Upper lobe of left lung (tissue), 4 donors: ENCODE measurements at regions not wholly inside any gene's neighbourhood (a gene's known extent, or its start where the extent isn't known, plus 50 kb on each side); places are given as distances from the start of the nearest gene placed in this dataset.
"Not testable (repeated sequence)": the region's sequence is repeated elsewhere in the genome, so short reads cannot be mapped to it uniquely, and the experiment has no call there.

Source experiments
- EP300 ChIP-seq, 4 donors: sonication (generic); formaldehyde crosslinking; IDR thresholded peaks; one replicate each; pipeline ENCODE4 v1.5.1; 2017; ENCODE audit warnings: antibody characterized with exemption in 4 of 4, control low read depth in 2 of 4
- POLR2A ChIP-seq, 4 donors: fragments of 450-650 bp; IDR thresholded peaks; one replicate each; pipeline ENCODE4 v1.5.1; 2016 to 2017; ENCODE audit warnings: antibody characterized with exemption in 4 of 4, mild to moderate bottlenecking in 2 of 4
- TF ChIP-seq, protein P1 (sequence below), 6 experiments: fragments of 450-650 bp in 4 of 6; fragments of 200-600 bp in 2 of 6; sonication (generic) in 2 of 6; IDR thresholded peaks; one replicate each; pipeline ENCODE4 v1.5.1; 2016 to 2019; ENCODE audit warnings: antibody characterized with exemption in 6 of 6

DNA sequence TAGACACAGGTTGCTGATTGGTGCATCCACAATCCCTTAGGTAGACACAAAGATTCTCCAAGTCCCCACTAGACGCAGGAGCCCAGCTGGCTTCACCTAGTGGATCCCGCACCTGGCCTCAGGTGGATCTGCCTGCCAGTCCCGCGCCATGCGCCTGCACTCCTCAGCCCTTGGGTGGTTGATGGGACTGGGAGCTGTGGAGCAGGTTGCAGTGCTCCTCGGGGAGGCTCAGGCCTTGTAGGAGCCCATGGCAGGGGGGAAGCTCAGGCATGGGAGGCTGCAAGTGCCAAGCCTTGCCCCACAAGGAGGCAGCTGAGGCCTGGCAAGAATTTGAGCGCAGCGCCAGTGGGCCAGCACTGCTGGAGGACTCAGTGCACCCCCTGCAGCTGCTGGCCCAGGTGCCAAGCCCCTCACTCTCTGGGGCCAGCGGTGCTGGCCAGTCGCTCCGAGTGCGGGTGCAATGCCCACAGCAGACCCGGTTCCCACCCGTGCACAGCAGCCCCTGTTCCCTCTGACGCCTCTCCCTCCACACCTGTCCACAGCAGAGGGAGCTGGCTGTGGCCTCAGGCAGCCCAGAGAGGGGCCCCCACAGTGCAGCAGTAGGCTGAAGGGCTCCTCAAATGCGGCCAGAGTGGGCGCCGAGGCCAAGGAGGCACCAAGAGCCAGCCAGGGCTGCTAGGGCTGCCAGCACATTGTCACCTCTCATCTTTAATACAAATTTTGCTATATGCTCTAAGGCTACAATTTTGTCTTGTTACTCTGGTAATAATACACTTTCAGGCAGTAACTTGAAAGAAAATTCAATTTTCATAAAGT is 857.3 kb upstream of the TPTE start:
- TF ChIP-seq, protein P1, sequence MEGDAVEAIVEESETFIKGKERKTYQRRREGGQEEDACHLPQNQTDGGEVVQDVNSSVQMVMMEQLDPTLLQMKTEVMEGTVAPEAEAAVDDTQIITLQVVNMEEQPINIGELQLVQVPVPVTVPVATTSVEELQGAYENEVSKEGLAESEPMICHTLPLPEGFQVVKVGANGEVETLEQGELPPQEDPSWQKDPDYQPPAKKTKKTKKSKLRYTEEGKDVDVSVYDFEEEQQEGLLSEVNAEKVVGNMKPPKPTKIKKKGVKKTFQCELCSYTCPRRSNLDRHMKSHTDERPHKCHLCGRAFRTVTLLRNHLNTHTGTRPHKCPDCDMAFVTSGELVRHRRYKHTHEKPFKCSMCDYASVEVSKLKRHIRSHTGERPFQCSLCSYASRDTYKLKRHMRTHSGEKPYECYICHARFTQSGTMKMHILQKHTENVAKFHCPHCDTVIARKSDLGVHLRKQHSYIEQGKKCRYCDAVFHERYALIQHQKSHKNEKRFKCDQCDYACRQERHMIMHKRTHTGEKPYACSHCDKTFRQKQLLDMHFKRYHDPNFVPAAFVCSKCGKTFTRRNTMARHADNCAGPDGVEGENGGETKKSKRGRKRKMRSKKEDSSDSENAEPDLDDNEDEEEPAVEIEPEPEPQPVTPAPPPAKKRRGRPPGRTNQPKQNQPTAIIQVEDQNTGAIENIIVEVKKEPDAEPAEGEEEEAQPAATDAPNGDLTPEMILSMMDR (IDR thresholded peaks at IDR 0.05): not testable (repeated sequence)
- not testable (repeated sequence) for TF ChIP-seq EP300, POLR2A (IDR thresholded peaks at IDR 0.05)
